OCI-LY3 (cell line): ENCODE measurements at regions not wholly inside any gene's neighbourhood (a gene's known extent, or its start where the extent isn't known, plus 50 kb on each side); places are given as distances from the start of the nearest gene placed in this dataset.

Experiments
- EZH2phosphoT487 ChIP-seq: fragments of 200-600 bp; shearing (Covaris generic); IDR thresholded peaks from 2 replicates; pipeline ENCODE4 v1.6.1; 2018; ENCODE audit warnings: antibody characterized with exemption, mixed run types, low read depth
- TF ChIP-seq, protein P1 (sequence below): fragments of 200-600, 300-600 bp; sonication (generic); IDR thresholded peaks from 2 replicates; pipeline ENCODE4 v1.5.1; 2014; ENCODE audit warnings: antibody characterized with exemption, low read length, low read depth

DNA sequence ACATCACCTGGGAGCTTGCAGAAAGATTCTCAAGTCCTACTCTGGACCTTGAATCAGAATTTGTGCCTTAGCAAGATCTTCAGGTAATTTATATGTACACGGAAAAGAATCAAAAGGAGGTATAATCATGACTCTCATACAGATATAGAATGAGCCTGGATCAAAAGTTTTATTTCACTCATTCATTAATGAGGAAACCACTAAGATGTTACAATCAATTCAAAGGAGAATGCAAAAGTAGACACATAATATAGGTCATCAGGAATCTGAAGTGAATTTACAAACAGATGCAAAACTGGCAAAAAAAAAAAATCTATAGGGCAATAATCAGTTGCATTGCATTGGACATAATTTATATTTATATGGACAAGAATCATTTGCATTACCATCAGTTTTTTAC lies 195.4 kb upstream of the TLE3 start:
- TF ChIP-seq, protein P1, sequence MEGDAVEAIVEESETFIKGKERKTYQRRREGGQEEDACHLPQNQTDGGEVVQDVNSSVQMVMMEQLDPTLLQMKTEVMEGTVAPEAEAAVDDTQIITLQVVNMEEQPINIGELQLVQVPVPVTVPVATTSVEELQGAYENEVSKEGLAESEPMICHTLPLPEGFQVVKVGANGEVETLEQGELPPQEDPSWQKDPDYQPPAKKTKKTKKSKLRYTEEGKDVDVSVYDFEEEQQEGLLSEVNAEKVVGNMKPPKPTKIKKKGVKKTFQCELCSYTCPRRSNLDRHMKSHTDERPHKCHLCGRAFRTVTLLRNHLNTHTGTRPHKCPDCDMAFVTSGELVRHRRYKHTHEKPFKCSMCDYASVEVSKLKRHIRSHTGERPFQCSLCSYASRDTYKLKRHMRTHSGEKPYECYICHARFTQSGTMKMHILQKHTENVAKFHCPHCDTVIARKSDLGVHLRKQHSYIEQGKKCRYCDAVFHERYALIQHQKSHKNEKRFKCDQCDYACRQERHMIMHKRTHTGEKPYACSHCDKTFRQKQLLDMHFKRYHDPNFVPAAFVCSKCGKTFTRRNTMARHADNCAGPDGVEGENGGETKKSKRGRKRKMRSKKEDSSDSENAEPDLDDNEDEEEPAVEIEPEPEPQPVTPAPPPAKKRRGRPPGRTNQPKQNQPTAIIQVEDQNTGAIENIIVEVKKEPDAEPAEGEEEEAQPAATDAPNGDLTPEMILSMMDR = no peak
- TF ChIP-seq EZH2phosphoT487 = no peak
